Activated CD4-positive, CD25-positive, alpha-beta regulatory T cell treated with anti-CD3 and anti-CD28 coated beads, Interleukin-2, amount 50 U/mL, for 72 hours (primary cell): ENCODE measurements at regions not wholly inside any gene's neighbourhood (a gene's known extent, or its start where the extent isn't known, plus 50 kb on each side); places are given as distances from the start of the nearest gene placed in this dataset.

Experiments
- DNase-seq: peaks from one replicate; pipeline ENCODE4 v3.0.0; 2021

GRCh38 chr14:104277416-104278213 is 139.2 kb downstream of the KIF26A start:
- DNase-seq = no peak

DNA sequence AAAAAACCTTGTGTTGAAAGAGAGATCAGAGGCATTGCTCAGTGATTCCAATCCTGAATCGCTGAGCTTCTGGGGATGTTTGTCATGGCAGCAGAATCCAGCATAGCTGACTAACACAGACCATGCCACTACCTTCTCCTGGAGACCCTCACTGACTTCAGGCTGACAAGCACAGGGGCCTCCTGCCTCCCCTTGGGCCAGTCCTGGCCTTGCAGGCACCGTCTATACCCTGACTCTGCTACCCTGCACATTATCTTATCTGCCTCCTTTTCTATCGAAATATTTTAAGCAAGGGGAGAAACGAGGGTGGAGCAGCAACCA is 139.8 kb downstream of the KIF26A start:
- DNase-seq = peak; percentile 14

GRCh38 chr14:104280085-104280901 is 141.9 kb downstream of the KIF26A start:
- peak; percentile 26 for DNase-seq

DNA sequence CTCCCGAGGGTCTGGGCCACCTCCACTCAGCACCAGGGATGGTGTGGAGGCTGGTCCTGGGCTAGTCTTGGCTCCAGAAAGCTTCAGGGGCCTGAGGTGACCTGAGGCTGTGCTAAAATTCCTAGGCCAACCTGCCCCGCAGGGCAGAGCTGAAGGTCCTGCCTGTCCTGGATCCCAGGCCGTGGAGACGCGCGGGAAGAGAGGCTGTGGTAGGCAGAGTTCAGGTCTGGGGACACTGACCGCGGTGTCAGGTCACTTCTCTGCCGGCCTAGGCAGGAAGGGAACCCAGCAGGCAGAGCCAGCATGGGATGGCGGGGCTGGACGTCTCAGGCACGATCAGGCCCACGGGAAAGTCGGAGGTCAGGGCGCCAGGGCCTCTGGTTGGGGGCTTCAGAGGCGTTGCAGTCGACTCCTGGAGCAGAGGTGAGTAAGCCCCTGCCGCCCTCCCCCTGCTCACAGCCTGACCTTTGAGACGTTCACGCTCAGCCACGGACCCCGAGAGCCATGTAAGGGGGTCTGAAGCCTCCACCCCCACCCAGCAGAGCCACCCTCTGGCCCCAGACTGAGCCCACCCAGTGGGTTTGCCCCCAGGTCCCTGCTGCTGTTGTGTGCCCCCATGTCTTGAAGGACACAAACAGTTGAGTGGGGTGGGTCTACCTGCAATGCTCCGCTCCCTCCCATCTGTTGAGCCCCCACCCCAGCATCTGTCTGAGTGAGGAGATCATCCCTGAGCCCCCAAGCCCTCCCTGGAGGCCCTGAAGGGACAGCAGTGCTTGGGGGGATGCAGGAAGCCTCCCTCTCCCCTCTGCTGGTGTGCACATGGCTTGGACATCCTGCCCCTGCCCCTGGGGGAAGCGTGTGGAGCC is 142.7 kb downstream of the KIF26A start:
- peak; percentile 23 for DNase-seq

GRCh38 chr14:104281768-104282301 is 143.4 kb downstream of the KIF26A start:
- DNase-seq = peak; percentile 17

DNA sequence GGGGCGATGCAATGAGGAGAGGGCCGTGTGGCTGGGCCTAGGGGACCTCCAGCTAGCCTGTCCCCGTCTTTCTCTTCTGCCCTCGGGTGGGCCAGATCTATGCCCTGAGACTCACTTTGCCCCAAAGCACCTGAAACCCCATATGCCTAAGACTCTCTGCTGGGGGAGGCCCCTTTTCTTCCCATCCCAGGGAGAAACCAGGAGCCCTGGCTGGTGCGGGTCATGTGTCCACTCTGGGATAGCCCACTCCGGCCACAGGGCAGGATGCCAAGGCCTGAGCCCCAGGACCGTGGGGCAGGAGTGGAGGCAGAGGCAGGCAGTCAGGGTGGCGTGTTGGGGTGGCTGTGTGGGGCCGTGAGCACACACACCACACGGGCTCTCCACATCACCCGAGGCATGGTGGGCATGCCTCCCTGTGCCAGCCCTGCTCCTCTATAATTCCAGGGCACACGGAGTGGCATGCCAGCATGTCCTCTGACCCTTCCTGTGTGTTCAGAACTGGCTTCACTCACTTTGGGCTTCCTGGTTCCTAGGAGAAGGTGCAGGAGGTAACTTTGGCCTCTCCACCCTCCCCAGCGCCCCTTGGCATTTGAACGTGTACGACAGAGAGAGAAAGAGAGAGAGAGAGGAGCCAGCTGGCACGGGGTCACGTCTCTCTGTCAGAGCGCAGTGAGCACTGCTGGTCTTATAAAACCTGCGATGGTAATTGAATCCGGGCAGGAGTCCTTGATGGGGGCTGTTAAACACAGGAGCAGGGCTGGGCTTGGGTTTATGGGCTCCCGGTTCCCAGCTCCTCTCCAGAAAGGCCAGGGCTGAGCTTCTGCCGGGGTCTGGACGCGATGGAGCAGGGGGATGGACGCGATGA is 144.2 kb downstream of the KIF26A start:
- peak; percentile 20 for DNase-seq

- peak; percentile 13 for DNase-seq
Measured at GRCh38 chr14:104283197-104284106, 145.1 kb downstream of the KIF26A start.

GRCh38 chr14:104284107-104284592 is 145.8 kb downstream of the KIF26A start:
- DNase-seq = peak; percentile 20

- DNase-seq = peak; percentile 11
Measured at GRCh38 chr14:104284636-104285507, 146.5 kb downstream of the KIF26A start.

DNA sequence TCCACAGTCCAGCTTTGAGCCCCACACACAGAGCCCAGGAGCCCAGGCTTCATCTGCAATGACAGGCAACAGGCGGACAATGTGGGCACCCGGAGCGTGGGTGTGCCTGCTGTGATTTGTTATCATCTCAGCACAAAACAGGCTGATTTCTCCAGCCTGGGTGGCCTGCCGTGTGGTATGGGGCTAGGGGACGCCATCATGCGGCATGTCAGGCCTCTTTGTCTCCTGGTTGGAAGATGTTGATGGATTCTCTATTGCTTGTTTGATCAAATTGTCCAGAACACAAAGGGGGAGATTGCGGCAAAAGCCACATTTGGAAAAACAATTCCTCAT is 147.1 kb downstream of the KIF26A start:
- DNase-seq = no peak

- DNase-seq = no peak
Measured at GRCh38 chr14:104286086-104286485, 147.7 kb downstream of the KIF26A start.

GRCh38 chr14:104286496-104286895 is 148.1 kb downstream of the KIF26A start:
- no peak for DNase-seq

DNA sequence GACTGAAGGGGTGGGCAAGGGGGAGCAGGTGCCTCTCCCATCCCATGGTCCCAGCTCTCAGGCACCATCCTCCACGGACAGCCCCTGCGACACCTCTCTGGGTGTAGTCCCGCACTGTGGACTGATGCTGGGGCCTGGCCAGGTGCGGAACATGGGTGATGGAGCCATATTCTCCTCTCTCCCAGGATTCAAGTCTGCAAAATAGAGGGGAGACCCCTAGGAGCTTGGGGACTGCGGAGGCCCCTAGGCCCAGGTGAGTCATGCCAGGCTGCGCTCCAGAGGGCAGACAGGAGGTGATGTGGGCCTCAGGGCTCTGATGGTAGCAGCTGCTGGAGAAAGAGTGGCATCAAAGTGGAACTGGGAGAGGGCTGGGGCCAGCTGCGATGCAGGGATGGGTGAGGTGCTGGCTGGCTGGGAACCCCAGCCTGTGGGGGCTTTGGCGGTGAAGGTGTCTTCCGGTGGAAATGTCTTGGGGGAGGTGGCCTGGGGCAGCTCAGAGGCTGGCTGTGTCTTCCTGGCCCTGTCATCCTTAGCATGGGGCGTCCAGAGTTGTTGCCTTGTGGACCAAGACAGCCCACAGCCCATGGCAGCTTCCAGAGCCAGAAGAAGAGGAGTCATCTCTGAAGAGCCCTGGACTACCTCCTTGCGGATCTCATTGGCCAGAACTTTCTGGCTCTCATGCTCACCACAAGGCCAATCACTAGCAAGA is 149.1 kb downstream of the KIF26A start:
- DNase-seq = peak; percentile 5

DNA sequence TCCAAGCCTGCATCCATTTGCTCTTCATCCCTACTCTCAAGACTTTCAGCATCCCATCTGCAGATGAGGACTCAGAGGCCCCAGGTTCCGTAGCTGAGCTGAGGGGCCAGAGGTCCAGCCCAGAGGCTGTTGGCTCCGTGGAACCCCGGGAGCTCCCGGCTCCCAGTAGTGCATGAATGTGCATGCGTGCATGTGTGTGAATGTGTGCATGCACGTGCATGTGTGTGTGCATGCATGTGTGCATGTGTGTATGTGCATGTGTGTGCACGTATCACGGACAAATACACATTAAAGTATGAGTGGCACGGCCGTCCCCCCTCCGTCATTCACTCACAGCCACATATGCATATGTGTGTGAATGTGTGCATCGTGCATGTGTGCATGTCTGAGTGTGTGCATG is 149.9 kb downstream of the KIF26A start:
- DNase-seq = no peak

DNA sequence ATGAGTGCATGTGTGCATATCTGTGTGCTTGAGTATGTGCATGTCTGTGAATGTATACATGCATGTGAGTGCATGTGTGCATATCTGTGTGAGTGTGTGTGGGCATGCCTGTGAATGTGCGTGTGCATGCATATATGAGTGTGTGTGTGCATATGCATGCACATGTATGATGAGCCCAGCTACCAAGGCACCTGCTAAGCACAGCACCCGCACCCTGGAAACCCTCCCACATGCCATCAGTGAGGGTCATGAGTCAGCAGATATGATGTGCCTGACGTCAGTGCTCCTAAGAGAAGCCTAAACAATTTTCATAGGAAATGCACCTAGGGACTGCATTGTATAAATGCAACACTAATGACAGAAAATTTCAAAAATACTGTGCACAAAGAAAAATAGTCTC is 151.1 kb downstream of the KIF26A start:
- no peak for DNase-seq

- DNase-seq = peak; percentile 13
Measured at GRCh38 chr14:104290058-104290667, 151.8 kb downstream of the KIF26A start.

DNA sequence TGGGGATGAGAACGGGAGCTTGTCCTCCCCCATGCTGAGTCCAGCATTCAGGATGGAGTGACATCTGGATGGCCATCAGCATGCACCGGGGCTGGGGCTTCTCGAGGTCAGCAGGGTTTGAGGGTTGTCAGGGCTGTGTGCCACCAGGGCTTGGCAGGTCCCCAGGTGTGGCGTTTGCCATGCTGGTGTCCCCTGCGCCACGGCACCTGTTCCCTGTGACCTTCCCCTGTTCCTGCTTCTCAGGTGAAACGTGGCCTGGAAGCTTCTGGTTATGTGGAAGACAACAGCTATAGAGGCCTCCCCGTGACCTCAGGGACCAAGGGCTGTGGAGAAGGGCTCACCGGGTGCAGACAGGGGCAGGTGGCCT is 152.4 kb downstream of the KIF26A start:
- peak; percentile 14 for DNase-seq

- no peak for DNase-seq
Measured at GRCh38 chr14:104291123-104292000, 153.0 kb downstream of the KIF26A start.
